GM12801 (cell line): ENCODE measurements at regions not wholly inside any gene's neighbourhood (a gene's known extent, or its start where the extent isn't known, plus 50 kb on each side); places are given as distances from the start of the nearest gene placed in this dataset.

Experiments
- CTCF ChIP-seq: IDR thresholded peaks from one replicate; pipeline ENCODE4 v1.5.1; 2011; ENCODE audit warnings: control low read depth; ENCODE audit not compliant: insufficient read length; ENCODE audit errors: extremely low read depth

GRCh38 chr20:53702617-53703016 lies 109.0 kb upstream of the ZNF217 start:
- no peak for TF ChIP-seq CTCF

- TF ChIP-seq CTCF: no peak
These were observed 106.3 kb upstream of the ZNF217 start for GRCh38 chr20:53699906-53700305.

GRCh38 chr20:53699085-53699674 lies 105.5 kb upstream of the ZNF217 start:
- no peak for TF ChIP-seq CTCF

- TF ChIP-seq CTCF: no peak
These were observed 104.8 kb upstream of the ZNF217 start for GRCh38 chr20:53698371-53698978.

- TF ChIP-seq CTCF: no peak
These were observed 102.3 kb upstream of the ZNF217 start for GRCh38 chr20:53695797-53696527.

- TF ChIP-seq CTCF: no peak
These were observed 99.7 kb upstream of the ZNF217 start for GRCh38 chr20:53693262-53693871.

GRCh38 chr20:53692465-53693067 lies 98.9 kb upstream of the ZNF217 start:
- no peak for TF ChIP-seq CTCF
